ENCODE measurements at regions not wholly inside any gene's neighbourhood (a gene's known extent, or its start where the extent isn't known, plus 50 kb on each side); places are given as distances from the start of the nearest gene placed in this dataset.

DNA sequence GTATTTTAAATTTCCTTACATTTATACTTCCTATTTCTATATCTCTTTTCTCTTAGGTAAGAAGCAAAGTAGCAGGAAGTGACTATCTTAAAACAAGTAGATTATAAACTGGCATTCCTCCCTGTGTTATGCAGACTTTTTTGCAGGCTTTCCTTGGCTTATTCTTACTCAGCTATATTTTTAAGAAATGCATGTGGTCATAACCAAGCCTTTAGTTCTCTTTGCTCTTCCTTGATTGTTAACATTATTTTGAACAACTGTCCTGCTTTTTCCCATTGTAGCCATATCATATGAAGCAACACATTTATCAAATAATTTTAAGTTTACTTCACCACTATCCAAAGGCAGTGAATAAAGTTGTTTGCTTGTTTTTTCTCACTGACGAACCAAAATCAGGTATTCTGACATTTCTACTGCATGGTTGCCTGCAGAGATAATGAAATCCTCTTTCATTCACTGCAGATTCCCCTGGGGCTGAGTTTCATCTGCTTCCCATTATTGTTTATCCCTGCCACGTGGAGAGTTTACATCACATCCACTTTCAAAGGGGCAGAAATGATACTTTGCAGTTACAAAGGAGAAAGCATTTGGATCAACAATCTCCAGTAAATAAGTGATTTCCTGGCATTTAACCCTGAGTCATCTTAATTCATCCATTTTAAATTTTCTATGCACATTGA is 389.9 kb upstream of the SEMA3C start:
- no peak overlapping the region for H3K27ac Mint-ChIP-seq (ENCODE audit: unreplicated experiment)
- DNase-seq = no peak
- TF ChIP-seq CTCF (IDR thresholded peaks at IDR 0.05; ENCODE audit: unreplicated experiment) = no peak
- H3K4me1 Mint-ChIP-seq (ENCODE audit: low read depth, unreplicated experiment) = no peaks in the 10 kb centered on the region
- H3K27me3 Mint-ChIP-seq (ENCODE audit: unreplicated experiment) = no peaks in the 10 kb centered on the region
- no peaks in the 10 kb centered on the region for H3K9me3 Mint-ChIP-seq (ENCODE audit: low read depth, unreplicated experiment)
- intact Hi-C loops (cut with micrococcal nuclease; ENCODE audit: unreplicated experiment) = no loop called here
- CTCF ChIA-PET = no interaction called here
- H3K36me3 Mint-ChIP-seq (ENCODE audit: insufficient read depth, unreplicated experiment) = no peaks in the 10 kb centered on the region
- no TSS peak for BruUV-seq (replicated peaks)
- no peak overlapping the region for H3K4me3 Mint-ChIP-seq (ENCODE audit: low read depth, unreplicated experiment)

- Mint-ChIP-seq H3K36me3 (ENCODE audit: insufficient read depth, unreplicated experiment) (no peaks in the 10 kb centered on the region), H3K4me1 (ENCODE audit: low read depth, unreplicated experiment) (peaks cover 34% of the 10 kb centered on the region), H3K4me3 (ENCODE audit: low read depth, unreplicated experiment) (no peak overlapping the region), H3K27me3 (ENCODE audit: unreplicated experiment) (no peaks in the 10 kb centered on the region), H3K27ac (ENCODE audit: unreplicated experiment) (no peak overlapping the region), H3K9me3 (ENCODE audit: low read depth, unreplicated experiment) (no peaks in the 10 kb centered on the region)
- DNase-seq = no peak
- intact Hi-C loops (cut with micrococcal nuclease; ENCODE audit: unreplicated experiment) = no loop called here
- CTCF ChIA-PET = no interaction called here
- no TSS peak for BruUV-seq (replicated peaks)
- no peak for TF ChIP-seq CTCF (IDR thresholded peaks at IDR 0.05; ENCODE audit: unreplicated experiment)
Measured at GRCh38 chr7:81301815-81302214, 383.0 kb upstream of the SEMA3C start.

DNA sequence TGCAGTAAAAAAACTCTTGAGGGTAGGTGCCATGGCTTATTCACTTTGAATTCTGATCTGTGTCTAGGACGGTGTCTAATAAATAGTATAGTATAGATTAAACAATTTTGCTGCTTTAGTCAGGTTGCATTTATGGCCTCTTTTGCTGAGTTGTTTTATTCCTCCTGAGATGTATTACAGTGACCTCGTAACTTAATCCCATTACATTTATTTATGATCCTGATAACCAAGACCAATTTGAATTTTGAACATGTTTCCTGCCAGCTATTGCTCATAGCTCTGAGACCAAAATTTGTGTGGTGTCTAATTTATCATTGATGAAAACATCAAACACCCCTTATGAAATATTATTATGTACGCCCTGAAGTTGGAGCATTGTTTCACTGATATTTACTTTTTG is 381.9 kb upstream of the SEMA3C start:
- no peak overlapping the region for H3K27ac Mint-ChIP-seq (ENCODE audit: unreplicated experiment)
- TF ChIP-seq CTCF (IDR thresholded peaks at IDR 0.05; ENCODE audit: unreplicated experiment) = no peak
- H3K4me3 Mint-ChIP-seq (ENCODE audit: low read depth, unreplicated experiment) = no peak overlapping the region
- BruUV-seq (replicated peaks) = no TSS peak
- no peaks in the 10 kb centered on the region for H3K27me3 Mint-ChIP-seq (ENCODE audit: unreplicated experiment)
- CTCF ChIA-PET = no interaction called here
- intact Hi-C loops (cut with micrococcal nuclease; ENCODE audit: unreplicated experiment) = no loop called here
- H3K36me3 Mint-ChIP-seq (ENCODE audit: insufficient read depth, unreplicated experiment) = no peaks in the 10 kb centered on the region
- DNase-seq = no peak
- H3K9me3 Mint-ChIP-seq (ENCODE audit: low read depth, unreplicated experiment) = no peaks in the 10 kb centered on the region
- H3K4me1 Mint-ChIP-seq (ENCODE audit: low read depth, unreplicated experiment) = peaks cover 40% of the 10 kb centered on the region

- no peak for DNase-seq
- Mint-ChIP-seq H3K4me1 (ENCODE audit: low read depth, unreplicated experiment) (peaks cover 40% of the 10 kb centered on the region), H3K4me3 (ENCODE audit: low read depth, unreplicated experiment) (no peak overlapping the region), H3K27ac (ENCODE audit: unreplicated experiment) (no peak overlapping the region), H3K36me3 (ENCODE audit: insufficient read depth, unreplicated experiment) (no peaks in the 10 kb centered on the region), H3K27me3 (ENCODE audit: unreplicated experiment) (no peaks in the 10 kb centered on the region), H3K9me3 (ENCODE audit: low read depth, unreplicated experiment) (no peaks in the 10 kb centered on the region)
- CTCF ChIA-PET = no interaction called here
- no peak for TF ChIP-seq CTCF (IDR thresholded peaks at IDR 0.05; ENCODE audit: unreplicated experiment)
- intact Hi-C loops (cut with micrococcal nuclease; ENCODE audit: unreplicated experiment) = no loop called here
- no TSS peak for BruUV-seq (replicated peaks)
Measured at GRCh38 chr7:81299711-81300110, 380.9 kb upstream of the SEMA3C start.

All from Calu3 (cell line).